ENCODE measurements at regions not wholly inside any gene's neighbourhood (a gene's known extent, or its start where the extent isn't known, plus 50 kb on each side); places are given as distances from the start of the nearest gene placed in this dataset.

DNA sequence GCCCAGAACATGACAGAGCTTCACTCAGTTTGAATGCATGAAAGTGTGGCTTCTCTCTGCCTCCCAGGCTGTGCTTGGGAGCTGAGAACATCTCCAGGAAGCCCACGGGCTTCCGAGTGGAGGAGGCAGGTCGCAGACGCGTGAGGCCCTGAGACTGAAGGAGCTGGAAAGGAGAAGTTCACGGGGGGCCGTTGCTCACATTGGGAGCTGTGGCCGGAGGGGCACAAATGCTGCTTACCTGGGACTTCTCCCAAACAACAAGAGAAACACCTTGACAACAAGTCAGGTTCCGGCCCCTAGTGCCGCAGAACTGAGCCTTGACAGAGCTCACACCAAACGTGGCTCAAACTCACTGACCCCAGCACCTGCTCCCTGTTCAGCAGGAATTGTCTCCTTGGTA, 207.0 kb downstream of the BRD1 start:
- no peak for DNase-seq

DNA sequence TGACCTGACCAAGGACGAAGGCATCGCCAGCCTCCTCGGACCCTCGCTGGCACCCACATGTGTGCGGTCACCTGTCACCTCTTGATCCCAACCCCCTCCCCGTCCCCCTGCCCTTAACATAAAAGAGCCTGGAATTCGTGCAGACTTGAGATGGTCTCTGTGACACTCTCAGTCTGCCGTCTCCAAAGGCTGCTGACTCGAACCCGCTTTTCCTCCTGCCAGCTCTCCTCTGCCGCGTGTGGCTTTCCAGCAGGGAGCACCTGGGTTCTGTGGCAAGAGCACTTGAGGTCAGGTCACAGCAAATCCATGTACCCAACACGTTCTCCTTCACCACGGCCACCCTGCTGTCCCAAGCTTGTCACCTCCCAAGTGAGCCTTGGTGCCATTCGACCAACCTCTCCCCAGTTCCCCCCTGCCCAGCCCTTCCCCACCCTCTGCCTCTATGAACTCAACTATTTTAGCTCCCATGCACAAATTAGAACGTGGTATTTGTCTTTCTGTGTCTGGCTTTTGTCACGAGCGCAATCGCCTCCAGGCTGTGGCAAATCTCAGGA, 207.6 kb downstream of the BRD1 start:
- no peak for DNase-seq

DNA sequence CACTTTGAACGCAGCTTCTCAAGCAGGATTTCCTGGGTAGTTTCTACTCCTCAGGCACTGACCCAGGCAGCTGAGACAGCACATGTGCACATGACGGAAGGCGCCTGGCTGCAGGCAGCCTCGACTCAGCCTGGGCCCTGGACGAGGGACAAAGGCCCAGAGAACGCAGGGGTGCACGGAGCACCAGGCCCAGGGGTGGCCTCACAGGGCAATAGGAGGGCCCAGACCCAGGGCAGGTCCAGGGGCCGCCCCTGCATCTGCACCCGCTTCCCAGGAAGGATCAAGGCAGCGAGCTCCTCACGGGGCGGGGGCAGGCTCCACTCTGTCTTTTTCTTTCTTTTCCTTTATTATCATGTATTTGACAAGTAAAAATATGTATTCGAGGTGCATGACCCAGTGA, 208.4 kb downstream of the BRD1 start:
- DNase-seq: no peak

DNA sequence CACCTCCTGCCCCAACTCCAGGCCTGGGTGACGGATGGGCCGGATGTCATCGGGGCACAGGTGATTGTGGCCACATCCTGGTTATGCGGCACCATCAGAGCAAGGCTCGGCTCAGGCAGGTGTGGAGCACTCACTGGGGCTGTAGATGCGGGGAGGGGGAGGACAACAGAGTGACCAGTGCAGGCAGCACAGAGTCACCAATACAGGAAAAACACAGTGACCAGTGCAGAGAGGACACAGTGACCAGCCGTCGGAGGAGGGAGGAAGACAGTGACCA, 209.1 kb downstream of the BRD1 start:
- DNase-seq: no peak

DNA sequence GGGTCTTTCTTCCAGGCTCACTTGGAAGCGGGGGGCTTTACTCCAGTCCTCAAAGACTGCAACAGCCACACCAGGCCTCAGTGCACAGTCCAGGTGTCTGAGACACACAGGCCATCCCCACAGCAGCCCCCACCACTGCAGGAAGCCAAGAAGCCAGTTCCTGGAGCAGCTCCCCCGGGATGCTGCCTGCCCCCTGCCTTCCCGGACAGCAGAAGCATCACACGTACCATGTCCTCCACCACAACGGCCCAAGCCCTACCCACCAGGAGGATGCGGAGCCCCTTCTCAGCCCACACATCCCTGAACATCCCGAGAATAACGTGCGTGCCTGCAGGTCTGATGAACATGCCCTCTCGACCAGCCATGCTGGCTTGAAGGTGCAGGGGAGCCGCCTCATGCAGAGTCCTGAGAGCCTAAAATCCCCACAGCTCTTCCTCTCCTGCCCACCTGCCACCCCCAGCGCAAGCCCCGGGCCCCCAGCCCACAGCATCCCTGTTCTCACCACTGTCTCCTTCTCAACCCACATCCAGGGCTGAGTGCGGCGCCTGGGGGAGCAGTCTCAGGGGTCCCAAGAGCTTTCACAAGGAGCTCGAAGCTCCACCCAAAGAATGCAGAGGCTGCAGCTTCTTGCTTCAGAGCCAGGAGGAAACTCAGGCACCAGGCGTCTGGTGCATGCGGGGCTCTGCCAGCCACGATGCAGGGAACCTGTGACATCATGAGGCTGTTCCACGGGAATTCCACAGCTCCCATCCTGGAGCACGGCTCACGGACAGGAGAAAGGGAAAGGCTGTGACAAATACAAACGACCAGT, 209.6 kb downstream of the BRD1 start:
- no peak for DNase-seq

DNA sequence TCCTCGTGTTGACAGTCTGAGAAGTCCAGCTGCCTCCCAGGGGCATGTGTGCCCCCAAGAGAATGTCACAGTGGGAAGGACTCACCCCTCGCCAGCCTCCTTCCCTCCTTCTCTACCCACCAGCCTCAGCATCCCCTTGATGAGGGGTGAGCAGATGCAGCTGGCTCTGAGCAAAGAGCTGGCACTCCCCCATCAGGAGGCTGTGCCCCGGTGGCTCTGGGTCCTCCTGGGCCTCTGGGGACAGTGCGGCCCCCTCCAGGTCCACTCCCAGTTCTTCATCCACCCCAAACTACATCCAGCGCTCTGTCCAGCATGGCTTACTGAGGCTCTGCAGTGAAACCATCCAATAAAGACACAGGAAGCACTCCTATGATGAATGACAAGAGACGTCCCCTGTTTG, 210.4 kb downstream of the BRD1 start:
- no peak for DNase-seq

DNA sequence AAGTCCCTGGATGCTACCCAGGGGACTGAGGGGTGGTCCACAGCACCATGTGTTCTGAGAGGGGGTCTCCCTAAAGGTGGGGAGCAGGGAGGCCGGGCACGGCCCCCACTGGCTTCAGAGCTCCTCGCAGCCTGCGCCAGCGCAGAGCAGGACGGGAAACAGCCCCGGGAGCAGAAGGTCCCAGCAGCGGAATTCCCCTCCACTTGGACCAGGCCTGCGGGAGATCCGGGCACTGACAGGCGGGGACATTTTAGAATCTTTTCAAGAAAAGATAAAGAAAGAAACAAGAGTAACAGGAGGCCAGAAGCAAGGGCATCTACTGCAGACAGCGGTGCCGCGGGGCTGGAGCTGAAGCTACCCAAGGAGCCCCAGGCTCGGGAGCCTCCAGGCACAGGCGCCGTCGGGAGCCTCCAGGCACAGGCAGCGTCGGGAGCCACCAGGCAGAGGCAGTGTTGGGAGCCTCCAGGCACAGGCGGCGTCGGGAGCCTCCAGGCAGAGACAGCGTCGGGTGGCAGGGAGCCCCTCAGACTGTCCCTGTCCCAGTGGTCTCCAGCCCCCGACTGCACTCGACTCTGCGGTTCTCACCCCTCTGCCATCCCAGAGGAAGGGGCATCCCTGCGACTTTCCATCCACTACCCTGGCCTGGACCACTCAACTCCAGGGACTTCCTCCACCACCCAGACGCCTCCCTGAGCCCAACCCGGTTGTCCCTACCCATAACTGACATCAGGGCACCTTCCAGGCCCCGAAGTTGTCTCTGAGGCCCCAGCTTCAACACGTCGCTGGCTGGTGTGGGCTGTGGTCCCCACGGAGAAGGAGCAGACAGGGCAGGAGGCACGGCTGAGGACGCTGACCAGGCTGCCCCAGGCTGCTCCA, 211.1 kb downstream of the BRD1 start:
- DNase-seq: no peak

DNA sequence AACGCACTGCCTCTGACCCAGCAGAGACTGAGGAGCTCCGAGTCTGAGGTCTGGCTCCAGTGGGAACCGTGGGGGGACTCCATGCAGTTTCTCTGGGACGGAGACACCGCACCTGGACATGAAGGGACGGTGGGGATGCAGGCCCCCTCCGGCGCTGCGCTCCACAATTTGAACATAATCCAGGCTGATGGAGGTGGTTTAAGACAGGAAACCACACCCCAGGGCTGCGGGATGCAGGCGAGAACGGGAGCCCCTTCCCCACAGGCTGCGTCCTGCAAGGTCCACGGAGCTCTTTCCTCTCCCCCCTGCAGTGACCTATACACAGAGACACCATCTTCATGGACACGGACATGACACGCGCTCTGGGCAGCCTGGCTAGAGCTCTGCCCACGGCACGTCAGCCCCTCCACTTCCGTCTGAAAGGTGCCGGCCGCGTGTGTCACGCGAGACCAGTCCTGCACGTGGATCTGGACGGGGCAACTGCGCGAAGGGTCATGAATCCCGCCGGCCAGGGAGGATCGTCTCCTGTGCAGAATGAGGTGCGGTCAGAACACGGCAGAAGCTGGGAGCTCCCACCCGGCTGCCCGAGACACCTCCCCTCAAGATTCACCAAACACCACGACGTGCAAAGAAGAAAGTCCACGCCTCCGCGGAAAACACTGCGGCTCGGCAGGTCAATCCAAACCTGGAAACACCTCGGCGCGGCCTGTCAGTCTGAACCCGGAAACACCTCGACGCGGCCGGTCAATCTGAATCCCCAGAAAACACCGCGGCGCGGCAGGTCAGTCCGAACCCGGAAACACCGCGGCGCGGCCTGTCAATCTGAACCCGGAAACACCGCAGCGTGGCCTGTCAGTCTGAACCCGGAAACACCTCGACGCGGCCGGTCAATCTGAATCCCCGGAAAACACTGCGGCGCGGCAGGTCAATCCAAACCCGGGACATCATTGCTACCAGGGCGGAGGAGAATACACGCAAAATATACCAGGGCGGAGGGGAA, 212.4 kb downstream of the BRD1 start:
- DNase-seq: no peak

DNA sequence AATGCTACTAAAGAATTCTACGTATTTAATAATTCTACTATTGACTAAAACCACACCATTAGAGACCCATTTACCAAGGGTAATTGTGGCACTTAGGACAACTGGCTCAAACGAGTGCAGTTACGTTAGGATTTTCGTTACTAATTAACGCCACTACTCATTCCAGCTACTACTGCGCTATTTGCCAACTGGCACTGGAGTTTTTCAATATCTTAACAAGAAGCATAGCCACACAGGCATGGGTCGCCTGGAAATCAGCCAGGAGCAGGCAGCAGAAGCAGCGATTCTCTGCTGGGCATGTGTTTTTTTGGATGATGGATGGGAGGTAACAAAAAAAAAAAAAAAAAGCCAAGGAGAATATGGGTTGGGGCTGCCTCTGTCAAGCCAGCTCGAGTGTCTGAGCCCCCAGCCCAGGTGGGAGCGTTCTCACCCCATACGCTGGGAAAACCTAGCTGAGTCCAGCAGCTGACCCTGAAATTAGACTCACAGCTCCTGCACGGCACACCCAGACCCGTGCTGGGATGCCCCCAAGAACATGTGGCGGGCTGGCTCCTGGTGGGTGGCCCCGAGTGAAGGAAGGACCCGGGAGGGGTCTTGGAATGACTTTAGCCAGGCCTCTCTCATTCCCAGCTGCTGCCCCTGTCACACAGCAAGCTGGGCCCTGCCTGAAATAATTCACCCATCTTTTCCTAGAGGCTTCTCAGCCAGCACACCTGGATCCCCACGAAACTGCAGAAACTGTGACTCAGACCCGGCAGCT, 214.0 kb downstream of the BRD1 start:
- no peak for DNase-seq

DNA sequence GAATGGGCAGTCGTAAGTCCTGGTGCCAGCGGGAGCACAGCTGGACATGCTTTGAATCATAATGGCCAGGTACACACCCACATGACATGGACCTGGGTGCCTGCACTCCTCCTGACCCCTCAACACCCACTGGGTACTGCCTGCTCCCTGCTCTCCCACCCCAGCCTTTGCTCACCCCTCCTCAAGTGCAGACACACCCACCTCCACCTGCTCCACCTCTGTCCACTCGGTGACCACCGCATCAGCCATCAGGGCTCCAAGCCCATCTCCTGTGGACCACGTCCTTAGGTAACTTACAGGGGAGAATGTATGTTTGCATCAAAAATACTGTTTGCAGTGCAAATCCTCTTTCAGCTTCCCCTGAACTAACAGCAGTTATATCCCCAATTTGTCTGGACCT, 214.6 kb downstream of the BRD1 start:
- no peak for DNase-seq

DNA sequence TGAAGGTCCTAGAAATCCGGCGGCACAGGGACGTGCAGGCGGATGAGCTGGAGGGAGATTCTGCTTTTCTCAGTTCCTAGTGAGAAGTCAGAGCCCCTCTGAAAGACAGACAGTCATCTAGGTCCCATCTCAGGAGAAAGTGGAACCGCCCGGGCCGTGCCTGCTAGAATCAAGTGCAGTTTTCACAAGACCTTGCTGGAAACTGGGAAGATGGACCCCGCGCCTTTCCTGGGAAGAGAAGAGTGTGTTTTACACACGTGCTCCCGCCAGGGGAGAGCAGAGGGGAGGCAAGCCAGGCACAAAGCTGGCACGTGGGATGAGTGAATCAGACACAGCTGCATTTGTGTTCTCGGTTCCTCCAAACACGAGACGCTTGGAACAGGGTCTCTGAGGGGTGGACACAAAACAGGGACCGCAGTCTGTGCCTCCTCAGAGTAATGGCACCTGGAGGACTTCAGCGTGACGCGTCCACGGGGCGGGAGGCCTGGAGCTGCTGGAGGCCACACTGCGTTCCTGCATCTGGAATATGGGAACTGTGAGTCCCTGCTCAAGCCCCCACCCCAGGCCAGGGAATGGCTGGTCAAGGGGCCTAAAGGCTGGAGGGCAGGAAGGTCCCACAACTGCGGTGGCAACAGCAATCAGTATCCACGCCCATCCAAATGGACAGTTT, 218.3 kb downstream of the BRD1 start:
- no peak for DNase-seq

DNA sequence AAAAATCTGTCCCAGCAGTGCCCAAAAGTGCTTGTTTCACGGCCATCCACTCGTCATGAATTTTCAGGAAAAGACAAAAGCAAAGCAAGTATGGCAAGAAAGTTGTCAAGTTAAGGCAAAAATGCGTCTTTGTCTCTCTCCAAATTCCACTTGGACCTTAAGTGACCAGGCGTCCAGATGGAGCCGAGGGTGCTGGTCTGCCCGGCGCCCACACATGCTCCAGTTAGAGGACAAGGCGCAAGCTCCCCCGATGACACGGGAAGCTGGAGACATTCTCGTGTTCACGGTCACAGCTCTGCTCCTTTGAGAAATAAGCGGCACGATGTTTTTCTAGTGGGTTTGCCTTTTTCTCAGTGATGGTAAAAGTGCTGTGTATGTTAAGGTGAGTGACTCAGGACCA, 219.0 kb downstream of the BRD1 start:
- DNase-seq: no peak

DNA sequence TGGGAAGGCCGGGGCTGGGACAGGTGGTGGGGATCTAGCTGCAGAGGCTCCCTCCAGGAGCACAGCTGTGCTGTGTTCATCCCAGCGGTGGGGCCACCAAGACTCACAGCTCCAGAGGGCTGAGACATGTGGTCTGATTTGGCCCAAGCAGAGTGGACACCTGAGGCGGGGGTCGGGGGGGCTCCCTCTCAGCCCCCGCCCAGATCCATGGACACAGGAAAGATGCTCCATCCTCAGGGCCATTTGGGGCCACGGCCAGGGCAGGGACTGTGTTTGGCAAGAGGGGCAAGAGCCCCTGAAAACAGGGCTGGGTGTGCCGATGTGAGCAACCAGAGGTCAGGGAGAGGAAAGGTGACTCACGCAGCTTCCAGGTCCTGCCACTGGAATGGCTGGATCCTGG, 219.4 kb downstream of the BRD1 start:
- no peak for DNase-seq

DNA sequence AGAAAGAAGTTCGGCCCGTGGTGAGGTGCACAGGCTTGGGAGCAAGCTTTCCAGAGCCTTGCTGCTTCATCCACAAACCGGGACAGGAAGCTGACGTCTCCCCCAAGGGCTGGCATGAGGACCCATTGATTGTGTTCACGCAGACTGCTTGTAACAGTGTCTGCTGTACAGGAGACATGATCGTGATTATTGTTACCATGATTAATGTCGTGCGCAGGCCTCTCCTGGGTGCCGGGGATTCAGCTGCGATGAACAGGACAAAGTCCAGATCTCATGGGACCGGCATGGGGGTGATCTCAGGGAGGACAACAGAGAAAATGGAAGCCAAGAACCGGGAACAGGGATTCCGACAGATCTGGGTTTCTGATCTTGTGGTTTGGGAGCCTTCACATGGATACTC, 219.9 kb downstream of the BRD1 start:
- no peak for DNase-seq

DNA sequence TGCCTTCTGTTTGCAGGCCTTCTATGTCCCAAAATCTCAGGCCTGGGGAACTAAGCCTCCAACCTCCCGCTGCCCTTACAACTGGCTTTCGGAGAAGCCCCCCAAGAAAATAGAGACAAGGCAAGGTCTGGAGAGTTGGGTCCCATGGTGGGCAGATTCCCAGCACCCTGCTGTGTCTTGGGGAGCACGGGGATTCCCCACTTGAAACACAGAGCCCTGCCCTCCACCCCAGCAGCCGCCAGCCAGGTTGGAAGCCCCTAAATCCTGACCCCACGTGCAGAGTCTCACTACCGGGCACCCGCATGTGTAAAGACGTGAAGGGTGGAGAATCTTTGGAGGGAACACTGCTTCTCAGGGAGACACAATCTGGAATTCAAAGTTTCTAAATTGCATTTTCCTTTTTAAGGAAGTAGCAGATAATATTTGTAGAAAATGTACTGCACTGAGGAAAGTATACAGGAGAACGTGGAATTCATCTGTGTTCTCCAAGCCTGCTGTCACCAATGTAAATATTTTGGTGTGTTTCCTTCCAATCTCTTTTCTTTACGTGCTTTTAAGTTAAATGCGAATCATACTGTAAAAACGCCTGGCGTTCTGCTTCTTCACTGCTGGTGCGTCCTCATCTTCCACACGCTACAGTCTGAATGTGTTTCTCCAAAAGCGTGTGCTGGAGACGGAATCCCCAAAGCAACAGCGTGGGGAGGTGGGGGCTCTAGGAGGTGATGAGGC, 220.9 kb downstream of the BRD1 start:
- no peak for DNase-seq

DNA sequence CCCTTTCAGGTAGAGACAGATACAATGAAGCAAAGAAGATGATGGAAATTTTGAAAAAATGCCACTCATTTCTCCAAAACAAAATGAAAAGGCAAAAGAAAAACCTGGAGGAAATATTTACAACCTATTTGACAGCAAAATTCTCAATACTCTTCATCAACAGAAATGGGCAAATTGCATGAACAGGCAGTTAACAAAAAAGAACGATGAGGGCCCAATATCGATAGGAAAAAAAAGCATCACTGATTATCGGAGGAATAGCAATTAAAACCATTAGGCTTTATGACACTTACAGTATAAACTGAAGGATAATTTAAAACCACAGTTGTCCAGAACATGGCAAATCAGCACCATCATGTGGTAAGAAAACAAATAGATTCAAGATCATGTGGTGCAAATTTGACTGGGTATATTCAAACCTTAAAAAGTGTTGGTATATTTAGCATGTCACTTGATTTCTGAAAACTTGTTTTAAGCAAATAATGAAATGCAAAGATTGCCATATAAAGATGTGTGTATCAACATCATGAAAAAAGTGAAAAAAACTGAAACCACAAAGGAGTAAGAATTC, 222.9 kb downstream of the BRD1 start:
- DNase-seq: no peak

DNA sequence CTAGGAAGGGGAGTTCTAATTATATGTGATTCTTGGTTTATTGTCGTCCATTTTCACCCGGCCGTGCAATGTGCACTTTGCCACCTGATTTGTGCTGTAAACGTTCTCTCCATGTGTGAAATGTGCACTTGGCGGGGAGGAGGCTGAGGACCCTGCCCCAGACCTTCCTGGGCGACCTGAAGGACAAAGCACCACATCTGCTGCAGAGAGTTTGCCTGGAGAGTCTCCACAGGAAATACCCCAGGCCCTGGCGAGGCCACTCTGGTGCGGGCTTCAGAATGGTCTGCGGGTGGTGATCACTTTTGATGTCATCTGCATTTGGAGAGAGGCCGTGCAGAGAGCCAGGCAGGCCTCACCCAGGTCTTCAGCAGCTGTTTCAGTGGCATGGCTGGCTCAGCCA, 224.7 kb downstream of the BRD1 start:
- DNase-seq: no peak

DNA sequence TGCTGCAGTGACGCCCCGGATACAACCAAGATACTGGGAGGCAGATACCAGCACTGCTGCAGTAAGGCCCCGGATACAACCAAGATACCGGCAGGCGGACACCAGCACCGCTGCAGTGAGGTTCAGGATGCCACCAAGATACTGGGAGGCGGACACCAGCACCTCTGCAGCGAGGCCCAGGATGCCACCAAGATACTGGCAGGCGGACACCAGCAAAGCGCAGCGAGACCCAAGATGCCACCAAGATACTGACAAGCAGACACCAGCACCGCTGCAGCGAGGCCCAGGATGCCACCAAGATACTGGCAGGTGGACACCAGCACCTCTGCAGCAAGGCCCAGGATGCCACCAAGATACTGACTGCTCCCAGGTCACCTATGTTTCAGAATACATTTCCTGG, 225.2 kb downstream of the BRD1 start:
- no peak for DNase-seq

DNA sequence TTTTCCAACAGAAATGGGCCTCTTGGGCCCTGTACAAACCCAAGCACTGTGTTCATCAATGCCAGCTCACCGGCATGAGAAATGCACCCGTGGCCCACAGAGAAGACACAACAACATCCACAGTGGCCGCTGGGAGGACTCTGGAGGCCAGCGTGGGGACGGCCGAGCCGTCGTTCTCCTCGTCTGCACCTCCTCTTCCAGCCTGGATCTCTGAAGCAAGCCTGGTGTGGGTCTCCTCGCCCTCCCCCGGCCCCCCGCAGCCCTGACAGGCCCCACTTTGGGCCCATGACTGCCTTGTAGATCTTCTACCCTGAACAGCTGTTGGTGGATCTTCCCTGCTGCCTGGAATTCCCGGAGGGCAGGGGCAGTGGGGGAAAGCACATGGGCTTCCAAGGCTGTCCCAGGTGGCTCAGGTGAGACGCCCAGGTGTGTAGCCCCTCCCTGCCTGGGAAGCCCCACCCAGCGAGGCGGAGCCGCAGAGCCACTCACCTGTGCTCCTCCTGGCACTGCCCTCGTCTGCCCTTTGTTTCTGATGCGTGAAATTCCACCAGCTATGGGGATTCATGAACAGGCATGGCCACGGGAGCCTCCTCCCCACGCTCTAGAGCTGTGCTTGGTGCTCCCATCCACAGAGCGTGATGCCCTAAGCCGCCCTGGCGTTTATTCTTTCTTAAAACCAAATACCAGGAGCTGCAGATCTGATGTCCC, 225.9 kb downstream of the BRD1 start:
- no peak for DNase-seq

DNA sequence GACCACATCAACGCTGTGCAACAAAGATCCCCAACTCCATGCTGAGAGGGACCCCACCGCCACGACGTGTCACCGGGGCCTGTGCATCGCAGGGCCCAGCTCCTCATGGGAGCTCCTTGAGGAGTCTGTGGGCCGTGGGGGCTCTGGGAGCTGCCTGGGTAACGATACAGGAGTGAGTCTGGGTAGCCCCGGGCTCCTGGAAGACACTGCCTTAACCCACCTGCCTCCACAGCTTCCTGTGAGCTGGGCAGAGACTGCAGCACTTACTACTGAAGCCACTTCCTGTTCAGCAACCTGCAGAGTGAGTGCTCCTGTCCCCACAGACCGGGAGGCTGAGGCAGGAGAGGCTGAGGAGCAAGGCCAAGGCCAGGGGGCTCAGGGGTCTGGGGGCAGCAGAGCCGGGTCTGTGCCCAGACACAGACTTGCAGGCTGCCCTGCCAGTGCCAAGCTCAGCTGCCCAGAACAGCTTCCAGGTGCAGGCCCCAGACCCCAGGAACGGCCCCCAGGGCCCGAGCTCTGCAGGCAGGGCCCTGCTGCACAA, 226.7 kb downstream of the BRD1 start:
- no peak for DNase-seq
